ENCODE measurements at regions not wholly inside any gene's neighbourhood (a gene's known extent, or its start where the extent isn't known, plus 50 kb on each side); places are given as distances from the start of the nearest gene placed in this dataset.

DNA sequence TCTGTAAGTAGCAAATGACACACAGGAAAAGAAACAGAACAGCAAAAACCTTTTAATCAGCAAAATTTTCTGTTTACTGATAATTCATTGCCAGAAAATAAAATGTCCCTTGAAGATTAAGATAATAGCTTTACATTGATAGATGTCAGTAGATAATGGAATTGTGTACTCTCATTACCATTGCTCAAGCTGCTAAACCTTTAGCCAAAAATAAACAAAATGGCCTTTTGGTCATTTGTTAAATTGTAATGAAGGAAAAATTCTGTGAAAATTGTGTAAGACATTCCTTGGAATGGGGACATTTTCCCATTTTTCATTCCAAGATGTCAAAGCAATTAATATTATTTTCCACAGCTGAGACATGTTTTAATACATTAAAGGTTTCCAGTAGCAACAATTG, 189.8 kb downstream of the PLOD2 start:
- intact Hi-C loops (cut with DNase I), result no loop called here
- DNase-seq (ENCODE audit: low spot score), result no peak
- no peak for TF ChIP-seq POLR2AphosphoS5 (IDR thresholded peaks at IDR 0.05)
- TF ChIP-seq POLR2A (IDR thresholded peaks at IDR 0.05), result no peak
- TF ChIP-seq, protein P1, sequence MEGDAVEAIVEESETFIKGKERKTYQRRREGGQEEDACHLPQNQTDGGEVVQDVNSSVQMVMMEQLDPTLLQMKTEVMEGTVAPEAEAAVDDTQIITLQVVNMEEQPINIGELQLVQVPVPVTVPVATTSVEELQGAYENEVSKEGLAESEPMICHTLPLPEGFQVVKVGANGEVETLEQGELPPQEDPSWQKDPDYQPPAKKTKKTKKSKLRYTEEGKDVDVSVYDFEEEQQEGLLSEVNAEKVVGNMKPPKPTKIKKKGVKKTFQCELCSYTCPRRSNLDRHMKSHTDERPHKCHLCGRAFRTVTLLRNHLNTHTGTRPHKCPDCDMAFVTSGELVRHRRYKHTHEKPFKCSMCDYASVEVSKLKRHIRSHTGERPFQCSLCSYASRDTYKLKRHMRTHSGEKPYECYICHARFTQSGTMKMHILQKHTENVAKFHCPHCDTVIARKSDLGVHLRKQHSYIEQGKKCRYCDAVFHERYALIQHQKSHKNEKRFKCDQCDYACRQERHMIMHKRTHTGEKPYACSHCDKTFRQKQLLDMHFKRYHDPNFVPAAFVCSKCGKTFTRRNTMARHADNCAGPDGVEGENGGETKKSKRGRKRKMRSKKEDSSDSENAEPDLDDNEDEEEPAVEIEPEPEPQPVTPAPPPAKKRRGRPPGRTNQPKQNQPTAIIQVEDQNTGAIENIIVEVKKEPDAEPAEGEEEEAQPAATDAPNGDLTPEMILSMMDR (IDR thresholded peaks at IDR 0.05), result no peak
- H3K36me3 ChIP-seq, result no peaks in the 10 kb centered on the region
- no peaks in the 10 kb centered on the region for H3K27me3 ChIP-seq (replicated peaks; ENCODE audit: insufficient read depth)
- no peaks in the 10 kb centered on the region for H3K9me3 ChIP-seq
- H3K4me3 ChIP-seq, result no peak overlapping the region
- H3K4me1 ChIP-seq (replicated peaks), result no peaks in the 10 kb centered on the region
- H3K27ac ChIP-seq, result no peak overlapping the region

DNA sequence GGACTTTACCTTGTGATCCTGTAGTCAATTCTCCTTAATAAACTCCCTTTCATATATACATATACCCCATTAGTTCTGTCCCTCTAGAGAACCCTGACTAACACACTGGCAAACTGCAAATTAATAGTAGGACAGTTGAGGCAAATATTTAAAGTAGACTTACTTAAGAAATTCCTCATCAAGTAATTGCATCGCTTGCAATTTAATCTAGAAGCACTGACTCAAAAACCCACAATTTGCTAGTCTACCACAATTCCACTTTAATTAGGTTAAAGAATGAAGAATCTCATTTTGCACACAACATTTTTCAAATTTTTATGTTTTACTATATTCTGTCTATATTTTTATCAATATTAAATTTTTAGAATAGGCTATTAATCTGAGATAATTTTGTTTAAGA, 188.1 kb downstream of the PLOD2 start:
- Histone ChIP-seq H3K9me3 (no peaks in the 10 kb centered on the region), H3K4me3 (no peak overlapping the region), H3K36me3 (no peaks in the 10 kb centered on the region), H3K27me3 (replicated peaks; ENCODE audit: insufficient read depth) (no peaks in the 10 kb centered on the region), H3K4me1 (replicated peaks) (no peaks in the 10 kb centered on the region), H3K27ac (no peak overlapping the region)
- TF ChIP-seq POLR2AphosphoS5 (IDR thresholded peaks at IDR 0.05) (no peak), POLR2A (IDR thresholded peaks at IDR 0.05) (no peak)
- TF ChIP-seq, protein P1 (IDR thresholded peaks at IDR 0.05), result no peak
- no peak for DNase-seq (ENCODE audit: low spot score)
- intact Hi-C loops (cut with DNase I), result no loop called here
- WGBS, result 97% methylated on average over 1 of the region's 1 CpG

DNA sequence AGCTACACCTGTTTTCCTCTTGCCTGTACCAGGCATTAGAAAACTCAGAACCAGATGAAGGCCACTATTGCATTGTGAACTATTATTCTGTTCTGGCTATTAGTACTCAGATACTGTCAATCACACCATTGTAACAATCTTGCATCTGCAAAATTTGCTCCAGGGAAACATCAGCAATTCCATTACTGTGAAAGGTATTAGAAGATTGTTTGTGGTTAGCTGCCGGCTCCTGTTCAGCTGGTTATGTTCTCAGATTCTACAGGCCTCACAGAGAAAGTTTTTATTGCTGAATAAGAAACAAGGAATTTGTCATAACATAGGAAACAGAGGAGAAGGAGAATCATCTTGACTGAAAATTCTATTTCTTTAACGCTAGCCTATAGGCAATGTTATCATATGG, 179.9 kb downstream of the PLOD2 start:
- whole genome bisulfite sequencing, result 74% methylated on average over 2 of the region's 2 CpGs

DNA sequence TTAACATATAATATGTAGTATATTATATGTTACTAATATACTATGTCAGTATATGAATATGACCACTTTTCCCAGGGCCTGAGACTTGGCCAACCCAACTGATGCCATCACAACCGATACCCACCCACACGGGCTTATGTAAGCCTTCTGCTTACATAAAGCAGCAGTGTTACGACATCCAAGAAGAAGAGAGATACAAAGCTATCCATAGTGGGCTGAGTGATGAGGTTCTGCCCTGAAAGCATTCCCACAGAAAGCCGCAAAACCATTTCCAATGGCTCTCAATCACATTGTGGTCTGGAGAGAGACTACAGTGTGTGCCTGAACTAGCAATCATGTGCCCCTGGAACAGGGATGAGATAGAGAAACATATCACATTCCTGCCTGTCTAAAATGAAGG, 177.9 kb downstream of the PLOD2 start:
- TF ChIP-seq, protein P1 (IDR thresholded peaks at IDR 0.05), result no peak
- TF ChIP-seq POLR2AphosphoS5 (IDR thresholded peaks at IDR 0.05), result no peak
- no peak for TF ChIP-seq POLR2A (IDR thresholded peaks at IDR 0.05)
- H3K27ac ChIP-seq, result no peak overlapping the region
- H3K4me1 ChIP-seq (replicated peaks), result no peaks in the 10 kb centered on the region
- H3K36me3 ChIP-seq, result no peaks in the 10 kb centered on the region
- 92% methylated on average over 4 of the region's 4 CpGs for WGBS
- no peaks in the 10 kb centered on the region for H3K9me3 ChIP-seq
- intact Hi-C loops (cut with DNase I), result no loop called here
- DNase-seq (ENCODE audit: low spot score), result no peak
- no peaks in the 10 kb centered on the region for H3K27me3 ChIP-seq (replicated peaks; ENCODE audit: insufficient read depth)
- H3K4me3 ChIP-seq, result no peak overlapping the region

More for the DNA sequence above, 179.9 kb downstream of the PLOD2 start:
- H3K4me3 ChIP-seq, result no peak overlapping the region
- H3K27ac ChIP-seq, result no peak overlapping the region
- no peaks in the 10 kb centered on the region for H3K27me3 ChIP-seq (replicated peaks; ENCODE audit: insufficient read depth)
- intact Hi-C loops (cut with DNase I), result no loop called here
- H3K36me3 ChIP-seq, result no peaks in the 10 kb centered on the region
- DNase-seq (ENCODE audit: low spot score), result no peak
- no peaks in the 10 kb centered on the region for H3K9me3 ChIP-seq
- H3K4me1 ChIP-seq (replicated peaks), result no peaks in the 10 kb centered on the region
- TF ChIP-seq POLR2AphosphoS5 (IDR thresholded peaks at IDR 0.05) (no peak), POLR2A (IDR thresholded peaks at IDR 0.05) (no peak)
- TF ChIP-seq, protein P1 (IDR thresholded peaks at IDR 0.05), result no peak

Small RNA genes in the stretch of these regions (small RNA-seq; reads per million reads assigned to genes)
- gene RNA5SP144, result 0 reads per million in 2 donors
